ENCODE measurements at regions not wholly inside any gene's neighbourhood (a gene's known extent, or its start where the extent isn't known, plus 50 kb on each side); places are given as distances from the start of the nearest gene placed in this dataset.
"Not testable (repeated sequence)": the region's sequence is repeated elsewhere in the genome, so short reads cannot be mapped to it uniquely, and the experiment has no call there.

DNA sequence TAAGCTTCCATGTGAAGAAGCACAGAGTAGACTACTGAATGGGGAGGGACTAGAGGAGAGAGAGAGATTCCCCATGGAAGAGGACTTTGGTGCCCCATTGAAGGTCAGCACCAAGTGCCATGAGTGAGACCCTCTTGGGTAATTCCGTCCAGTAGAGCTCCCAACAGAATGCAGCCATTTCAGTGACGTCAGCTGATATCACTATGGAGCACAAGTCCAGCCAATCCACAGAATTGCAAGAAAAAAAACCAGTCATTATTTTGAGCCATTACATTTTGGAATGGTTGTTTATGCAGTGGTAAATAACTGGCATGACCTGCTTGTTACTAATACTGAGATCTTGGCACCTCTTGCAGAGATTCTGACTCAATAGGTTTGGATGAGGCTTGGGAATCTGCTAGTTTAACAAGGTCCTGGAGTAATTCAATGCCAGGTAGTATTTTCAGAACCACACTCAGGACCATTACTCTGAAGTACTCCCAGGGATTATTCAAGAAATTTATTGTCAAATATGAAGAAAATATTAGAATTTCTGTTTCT, 52.6 kb upstream of the SP8 start:
- no peak for DNase-seq

DNA sequence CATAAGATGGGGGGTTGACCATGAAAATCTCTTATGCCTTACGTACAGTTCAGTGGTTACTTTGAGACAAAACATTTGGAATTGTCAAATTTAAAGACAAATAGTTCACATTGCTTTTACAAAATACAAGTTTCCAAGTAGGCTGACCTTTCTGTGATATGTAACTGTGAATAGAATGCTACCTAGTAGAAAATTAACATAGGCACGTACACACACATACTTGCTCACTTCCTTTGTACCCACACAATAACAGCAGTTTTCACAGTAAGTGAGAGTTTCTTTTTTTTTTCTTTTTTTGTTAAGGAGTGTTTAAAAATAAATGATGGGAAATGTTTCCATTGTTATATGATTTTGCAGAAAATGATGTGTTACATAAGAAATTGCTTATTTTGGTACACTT, 53.3 kb upstream of the SP8 start:
- DNase-seq, result no peak

- no peak for DNase-seq
Observed at GRCh38 chr7:20846791-20847190, 60.1 kb upstream of the SP8 start.

GRCh38 chr7:20858951-20859350, 72.3 kb upstream of the SP8 start:
- DNase-seq, result peak in 7 of 14 donors; percentile 11 to 72 (median 30)

GRCh38 chr7:20861468-20861867, 74.8 kb upstream of the SP8 start:
- no peak for DNase-seq

GRCh38 chr7:20862554-20862953, 75.9 kb upstream of the SP8 start:
- DNase-seq, result no peak

GRCh38 chr7:20864221-20864620, 77.5 kb upstream of the SP8 start:
- no peak for DNase-seq

DNA sequence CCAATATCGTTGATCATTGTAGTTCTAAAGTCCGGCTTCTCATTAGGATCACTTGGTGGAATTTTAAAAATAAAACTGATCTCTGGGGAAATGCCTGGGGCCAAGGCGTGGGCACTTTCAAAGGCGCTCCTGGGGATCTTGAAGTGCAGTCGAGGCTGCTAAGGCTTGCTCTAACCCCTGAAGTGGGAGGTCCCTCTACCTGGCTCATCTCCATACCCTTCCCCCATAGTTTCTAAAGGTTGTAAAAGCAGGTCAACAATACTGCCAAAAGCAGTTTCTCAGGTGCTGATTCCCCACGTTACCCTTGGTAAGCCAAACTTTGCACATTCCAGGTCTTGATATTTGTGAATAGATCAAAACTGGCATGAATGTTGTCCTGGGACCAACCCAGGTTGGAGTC, 79.0 kb upstream of the SP8 start:
- DNase-seq, result no peak

DNA sequence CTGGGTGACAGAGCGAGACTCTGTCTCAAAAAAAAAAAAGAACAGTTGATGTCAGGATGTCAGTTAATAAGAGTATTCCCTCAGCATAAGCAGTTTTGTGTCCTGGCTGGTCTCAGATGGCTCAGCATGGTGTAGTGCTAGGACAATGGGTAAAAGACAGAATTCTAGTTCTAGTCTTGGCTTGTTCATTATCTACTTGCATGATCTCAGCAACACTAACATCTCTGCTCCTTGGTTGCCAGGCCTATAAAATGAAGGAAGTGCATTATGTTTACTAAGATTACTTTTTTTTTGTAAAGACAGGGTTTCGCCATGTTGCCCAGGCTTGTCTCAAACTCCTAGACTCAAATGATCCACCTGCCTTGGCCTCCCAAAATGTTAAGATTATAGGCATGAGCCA, 84.3 kb upstream of the SP8 start:
- no peak for DNase-seq

DNA sequence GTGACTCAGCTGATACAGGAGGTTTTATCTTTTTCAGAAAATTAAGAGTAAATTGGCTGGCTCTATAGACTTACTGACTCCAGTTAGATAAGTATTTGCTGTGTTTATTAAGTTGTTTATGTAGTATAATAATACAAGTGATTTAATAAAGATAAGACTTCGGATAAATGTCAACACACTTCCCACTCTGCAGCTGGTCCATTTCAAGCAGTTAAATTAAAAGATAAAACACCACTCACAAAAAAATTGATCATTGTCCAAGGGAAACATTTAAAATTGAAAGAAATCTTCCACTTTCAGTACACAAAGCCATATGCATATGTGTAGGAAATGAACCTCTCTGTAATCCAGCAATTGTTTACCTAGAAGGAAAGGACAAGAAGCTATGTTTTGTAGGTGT, 106.1 kb upstream of the SP8 start:
- DNase-seq, result no peak

GRCh38 chr7:20894806-20895205, 108.1 kb upstream of the SP8 start:
- no peak for DNase-seq

DNA sequence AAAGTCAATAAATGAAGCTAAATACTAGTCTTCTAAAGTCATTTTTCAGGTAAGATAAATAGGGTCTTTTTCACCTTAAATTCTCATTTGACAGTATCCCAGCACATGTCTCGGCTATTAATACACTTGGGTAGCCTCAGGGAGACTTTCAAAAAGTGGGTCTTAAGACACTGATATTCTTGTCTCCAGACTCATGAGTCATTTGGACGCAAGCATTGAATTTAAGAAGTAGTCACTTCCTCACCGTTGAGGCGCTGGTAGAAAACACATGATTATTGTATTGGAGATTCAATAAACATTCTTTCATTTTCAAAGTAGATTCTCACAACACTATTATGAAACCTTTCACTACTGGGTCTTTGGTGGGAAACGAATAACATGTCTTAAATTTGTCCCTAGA, 108.9 kb upstream of the SP8 start:
- DNase-seq, result no peak

DNA sequence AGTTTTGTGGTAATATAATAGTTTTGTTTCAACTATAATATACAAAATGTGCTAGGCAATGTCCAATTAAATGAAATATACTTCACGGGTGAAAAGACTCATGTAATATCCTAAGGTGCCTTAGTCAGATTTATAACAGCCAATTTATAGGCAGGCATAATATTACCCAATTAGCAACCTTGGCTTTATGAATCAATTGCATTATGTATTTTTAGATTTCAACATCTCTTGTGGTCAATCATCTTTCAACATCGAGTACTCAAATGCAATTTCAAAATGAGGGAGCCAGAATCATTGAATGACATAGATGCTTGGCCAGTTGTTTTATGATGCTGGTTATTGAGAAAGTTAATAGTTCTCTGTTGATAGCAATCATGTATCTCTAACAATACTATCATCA, 110.3 kb upstream of the SP8 start:
- DNase-seq, result no peak

DNA sequence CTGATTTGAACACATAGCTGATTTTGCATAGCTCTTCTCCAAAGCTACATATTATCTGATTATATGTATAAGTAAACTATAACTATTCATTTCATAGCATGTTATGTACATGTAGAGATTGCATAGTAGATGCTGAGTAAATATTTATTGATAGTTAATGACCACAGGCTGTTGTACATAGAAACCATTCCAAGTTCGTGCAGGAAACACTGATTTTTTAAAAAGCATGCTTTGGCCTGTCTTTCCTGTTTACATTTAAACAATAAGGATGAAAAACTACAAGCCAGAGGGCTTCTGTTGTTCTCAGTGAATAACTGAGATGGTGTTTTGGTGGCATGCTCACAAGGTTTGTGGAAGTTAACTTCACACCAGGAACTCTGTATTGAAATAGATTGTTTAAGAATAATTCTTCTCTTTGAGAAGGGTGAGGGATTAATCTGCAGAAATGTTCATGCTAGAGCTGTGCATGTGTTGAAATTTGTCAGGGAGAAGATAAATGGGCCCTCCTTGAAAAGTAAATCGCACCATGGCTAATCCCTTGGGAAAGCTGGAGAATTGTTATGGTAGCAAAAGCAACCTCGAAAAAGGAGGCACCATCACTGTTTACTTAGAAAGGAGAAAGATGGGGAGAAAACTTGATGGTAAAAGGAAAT, 120.2 kb upstream of the SP8 start:
- no peak for DNase-seq

GRCh38 chr7:20911081-20911480, 124.4 kb upstream of the SP8 start:
- DNase-seq, result no peak

DNA sequence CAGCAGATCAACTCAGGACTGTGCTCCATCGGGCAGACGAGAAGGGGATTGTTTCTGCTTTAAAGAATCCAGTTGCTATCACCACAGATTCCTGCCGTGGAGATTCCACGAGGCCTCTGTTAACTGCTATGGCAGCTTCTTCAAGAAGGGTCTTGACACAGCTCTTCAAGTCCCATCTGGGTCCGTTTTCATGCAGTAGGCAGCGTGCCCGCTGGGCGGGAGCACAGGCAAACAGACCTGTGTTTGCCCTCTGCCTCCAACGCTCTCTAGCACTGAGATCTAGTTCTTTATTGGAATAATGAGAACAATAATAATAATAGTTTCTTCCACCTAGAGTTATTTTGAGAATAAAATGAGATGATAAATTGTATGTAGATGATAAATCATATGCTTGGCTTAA, 127.2 kb upstream of the SP8 start:
- DNase-seq, result no peak

- no peak for DNase-seq
Observed at GRCh38 chr7:20916311-20916710, 129.6 kb upstream of the SP8 start.

- no peak for DNase-seq
Observed at GRCh38 chr7:20917603-20918002, 130.9 kb upstream of the SP8 start.

DNA sequence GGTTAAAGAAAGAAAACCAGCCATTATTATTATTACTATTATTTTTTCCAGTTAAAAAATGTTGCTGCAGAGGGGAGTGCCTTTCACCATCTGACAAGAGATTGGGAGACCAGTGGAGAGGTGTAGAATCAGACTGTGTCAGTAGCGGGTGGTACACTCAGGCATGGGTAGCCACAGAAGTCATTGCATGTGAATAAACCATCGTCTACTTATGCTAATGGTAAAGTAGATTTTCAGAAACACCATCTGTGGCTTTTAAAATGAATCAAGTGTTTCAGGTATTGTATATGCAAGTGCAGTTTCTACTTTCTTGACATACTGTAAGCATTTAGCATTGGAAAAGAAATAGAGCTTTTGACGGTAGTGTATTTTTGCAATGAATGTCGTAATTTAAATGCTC, 131.5 kb upstream of the SP8 start:
- no peak for DNase-seq

- not testable (repeated sequence) for DNase-seq
Observed at GRCh38 chr7:20927178-20927577, 140.5 kb upstream of the SP8 start.

GRCh38 chr7:20927976-20928375, 141.3 kb upstream of the SP8 start:
- DNase-seq, result no peak

DNA sequence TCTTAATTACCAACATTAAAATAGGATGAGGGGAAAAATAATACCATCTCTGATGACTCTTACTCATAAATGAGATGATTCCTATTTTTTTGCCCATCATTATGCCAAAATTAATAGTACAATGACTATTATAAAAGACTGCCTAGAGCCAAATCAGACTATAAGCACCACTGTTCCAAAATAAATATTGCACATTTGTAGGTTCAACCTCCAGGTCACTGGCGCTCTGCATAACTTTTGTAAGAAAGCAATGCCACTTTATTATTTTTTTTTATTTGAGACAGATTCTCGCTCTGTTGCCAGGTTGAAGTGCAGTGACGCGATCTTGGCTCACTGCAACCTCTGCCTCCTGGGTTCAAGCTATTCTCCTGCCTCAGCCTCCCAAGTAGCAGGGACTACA, 142.5 kb upstream of the SP8 start:
- no peak for DNase-seq

GRCh38 chr7:20931739-20932138, 145.1 kb upstream of the SP8 start:
- no peak for DNase-seq

- no peak for DNase-seq
Observed at GRCh38 chr7:20932785-20933527, 146.3 kb upstream of the SP8 start.
